K562 (cell line): ENCODE measurements at regions not wholly inside any gene's neighbourhood (a gene's known extent, or its start where the extent isn't known, plus 50 kb on each side); places are given as distances from the start of the nearest gene placed in this dataset.

Experiments used
- ATAC-seq: fragments of 200-7000 bp; cut with Tn5 transposase; 3 replicates; pipeline ENCODE4 v1.9.1; 2020; ENCODE audit warnings: moderate library complexity
- BruUV-seq: library from RNA; stranded (reverse); fragments of 400-500 nt; replicated peaks from 2 replicates; lab custom pipeline; 2021; lab: Mats Ljungman, UMichigan
- CTCF ChIA-PET: fragments of 300-600 bp; formaldehyde crosslinking; extraction: SDS; loops from one replicate; lab custom pipeline; 2021; ENCODE audit warnings: low intra/inter-chr PET ratio; lab: Yijun Ruan, JAX
- POLR2A ChIA-PET: fragments of 300-600, 350-650 bp; sonication (Branson Sonifier 250); formaldehyde crosslinking; extraction: SDS; loops from one replicate; lab custom pipeline; 2021; ENCODE audit warnings: antibody characterized with exemption, inconsistent platforms; lab: Yijun Ruan, JAX
- DNase-seq, 4 experiments: peaks; one replicate each; pipeline versions ENCODE4 v3.0.0 to v3.0.0-alpha.2; 2011 to 2018; ENCODE audit warnings: low spot score in 3 of 4, mixed read lengths in 3 of 4; ENCODE audit errors: extremely low read depth in 1 of 4
- FAIRE-seq: peaks from 2 replicates; lab custom pipeline; 2011; peaks lifted over from hg19 to GRCh38; lab: Jason Lieb, UNC
- H2AFZ ChIP-seq: 2 replicates; pipeline ENCODE4 v1.6.0; 2011; ENCODE audit warnings: low read depth, low read length, control low read depth, inconsistent platforms
- H3K27ac ChIP-seq: fragments of 200-600 bp; 3 replicates; pipeline ENCODE4 v1.8.0; 2011; ENCODE audit warnings: low read depth, mild to moderate bottlenecking, control low read depth, inconsistent platforms, low read length, moderate library complexity, mixed read lengths; ENCODE audit errors: extremely low read depth
- H3K27me3 ChIP-seq, 2 experiments: fragments of 300-600 bp in 1 of 2; 2 replicates in 1 of 2; 3 replicates in 1 of 2; pipeline versions ENCODE4 v1.6.0 to v1.8.0; 2011; ENCODE audit warnings: inconsistent platforms in 2 of 2, low read length in 2 of 2, mild to moderate bottlenecking in 1 of 2, mixed read lengths in 1 of 2, moderate library complexity in 1 of 2; ENCODE audit not compliant: control insufficient read depth in 2 of 2, insufficient read depth in 2 of 2
- H3K36me3 ChIP-seq: fragments of 300-600 bp; 3 replicates; pipeline ENCODE4 v1.8.0; 2011; ENCODE audit warnings: mild to moderate bottlenecking, low read length, inconsistent platforms; ENCODE audit not compliant: control insufficient read depth, insufficient read depth
- H3K4me1 ChIP-seq, 2 experiments: fragments of 200-600 bp in 1 of 2; replicated peaks in 1 of 2; 2 replicates in 1 of 2; 3 replicates in 1 of 2; pipeline versions ENCODE4 v1.5.1 to v1.8.0; 2011; ENCODE audit warnings: inconsistent platforms in 2 of 2, low read length in 2 of 2, mild to moderate bottlenecking in 1 of 2, mixed read lengths in 1 of 2, moderate library complexity in 1 of 2; ENCODE audit not compliant: control insufficient read depth in 2 of 2, insufficient read depth in 2 of 2
- H3K4me2 ChIP-seq: 2 replicates; pipeline ENCODE4 v1.6.1; 2011; ENCODE audit warnings: low read length, control low read depth, inconsistent platforms, mixed read lengths; ENCODE audit not compliant: insufficient read depth
- H3K4me3 ChIP-seq: fragments of 200-600 bp; sonication (generic), shearing (Covaris generic); 2 replicates; pipeline ENCODE4 v1.5.1; 2016; ENCODE audit warnings: control low read depth, inconsistent platforms
- H3K79me2 ChIP-seq: fragments of 200-600 bp; 3 replicates; pipeline ENCODE4 v1.8.0; 2011; ENCODE audit warnings: low read length, inconsistent platforms; ENCODE audit not compliant: control insufficient read depth, insufficient read depth
- H3K9ac ChIP-seq, 2 experiments: 2 replicates each; pipeline versions ENCODE4 v1.6.0 to v1.6.1; 2011; ENCODE audit warnings: low read depth in 2 of 2, low read length in 2 of 2, control low read depth in 1 of 2, inconsistent platforms in 1 of 2, mild to moderate bottlenecking in 1 of 2, mixed read lengths in 1 of 2; ENCODE audit not compliant: insufficient read depth in 1 of 2
- H3K9me1 ChIP-seq: one replicate; pipeline ENCODE4 v1.6.0; 2011; ENCODE audit warnings: inconsistent platforms, mild to moderate bottlenecking, low read length, moderate library complexity; ENCODE audit not compliant: control insufficient read depth, insufficient read depth
- H3K9me3 ChIP-seq: replicated peaks from 2 replicates; pipeline ENCODE4 v1.5.1; 2011; ENCODE audit warnings: low read depth, low read length, inconsistent platforms; ENCODE audit not compliant: control insufficient read depth, insufficient read depth
- H4K20me1 ChIP-seq: replicated peaks from 2 replicates; pipeline ENCODE4 v1.6.1; 2011; ENCODE audit warnings: low read length, inconsistent platforms, mixed read lengths; ENCODE audit not compliant: control insufficient read depth, insufficient read depth
- RNF2 ChIP-seq: sonication (generic); IDR thresholded peaks from 2 replicates; pipeline ENCODE4 v1.6.1; 2016
- SLC30A9 ChIP-seq: fragments of 250-450 bp; sonication (Bioruptor Pico); IDR thresholded peaks from 2 replicates; pipeline ENCODE4 v1.8.0; 2022; ENCODE audit warnings: mild to moderate bottlenecking, moderate library complexity
- SMC3 ChIP-seq: conservative IDR thresholded peaks from 2 replicates; pipeline ENCODE4 v1.6.1; 2011; ENCODE audit warnings: low read depth, low read length, improper control_type of control experiment; ENCODE audit not compliant: insufficient read depth
- TFAM ChIP-seq: fragments of 250-450 bp; sonication (Bioruptor Pico); conservative IDR thresholded peaks from 2 replicates; pipeline ENCODE4 v1.5.0; 2021; ENCODE audit warnings: mild to moderate bottlenecking, moderate library complexity
- ZC3H4 ChIP-seq: sonication (generic); formaldehyde crosslinking; IDR thresholded peaks from 2 replicates; pipeline ENCODE4 v1.9.0; 2021; ENCODE audit warnings: missing genetic modification reagents, borderline replicate concordance
- WGBS: fragments of 100-300 bp; shearing (Covaris generic); methylation state at CpG from one replicate; pipeline ENCODE4 v1.1.6; 2016; ENCODE audit warnings: low coverage, mixed read lengths; ENCODE audit not compliant: insufficient coverage; ENCODE audit errors: missing lambda C conversion rate; 5-methylcytosine and 5-hydroxymethylcytosine counted together
- in situ Hi-C: fragments of 300-500 bp; cut with MboI; formaldehyde crosslinking; loops from 4 replicates; pipeline ENCODE4 v1.15.0; 2018; ENCODE audit warnings: inconsistent platforms, mixed read lengths
- intact Hi-C: fragments of 100-400 bp; cut with micrococcal nuclease; formaldehyde crosslinking; loops from 2 replicates; pipeline ENCODE4 v1.14.2; 2022
- TF ChIP-seq, protein P1 (sequence below), 2 experiments: fragments of 450-650 bp; conservative IDR thresholded peaks; 2 replicates each; pipeline ENCODE4 v1.6.1; 2017; ENCODE audit warnings: mild to moderate bottlenecking in 2 of 2, moderate library complexity in 2 of 2
- TF ChIP-seq, protein P2 (sequence below), 2 experiments: fragments of 450-650 bp in 1 of 2; sonication (generic) in 1 of 2; formaldehyde crosslinking in 1 of 2; IDR thresholded peaks in 1 of 2; conservative IDR thresholded peaks in 1 of 2; 2 replicates each; pipeline versions ENCODE4 v1.6.1 to v1.8.1; 2016 to 2023; ENCODE audit warnings: mild to moderate bottlenecking in 2 of 2, moderate library complexity in 2 of 2, inconsistent platforms in 1 of 2, missing genetic modification reagents in 1 of 2
- TF ChIP-seq, protein P3 (sequence below): sonication (generic); formaldehyde crosslinking; IDR thresholded peaks from 2 replicates; pipeline ENCODE4 v1.8.0; 2023; ENCODE audit warnings: missing genetic modification reagents, mild to moderate bottlenecking, borderline replicate concordance
- TF ChIP-seq, protein P4 (sequence below), 2 experiments: IDR thresholded peaks in 1 of 2; conservative IDR thresholded peaks in 1 of 2; 2 replicates each; pipeline ENCODE4 v1.6.1; 2016; ENCODE audit warnings: low read depth in 2 of 2, mild to moderate bottlenecking in 1 of 2, missing compliant biosample characterization in 1 of 2, missing genetic modification characterization in 1 of 2, moderate library complexity in 1 of 2

DNA sequence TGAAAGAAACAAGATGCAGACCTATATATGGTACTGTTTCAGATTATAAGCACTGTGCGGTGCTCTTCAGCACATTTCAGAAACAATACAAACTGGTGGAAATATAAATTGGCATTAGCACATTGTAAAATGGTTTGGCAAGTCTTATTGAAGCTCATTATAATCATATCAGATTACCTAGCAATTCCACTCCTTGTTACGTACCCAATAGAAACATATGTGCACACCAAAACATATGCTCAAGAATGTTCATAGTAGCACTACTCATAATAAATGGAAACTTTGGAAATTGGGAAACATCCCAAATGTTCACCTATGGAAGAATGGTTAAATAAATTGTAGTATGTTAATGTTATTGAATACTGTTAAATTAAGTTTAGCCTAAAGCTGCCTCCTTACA, 54.9 kb upstream of the PLEKHG1 start (continued):
- TF ChIP-seq, protein P1, sequence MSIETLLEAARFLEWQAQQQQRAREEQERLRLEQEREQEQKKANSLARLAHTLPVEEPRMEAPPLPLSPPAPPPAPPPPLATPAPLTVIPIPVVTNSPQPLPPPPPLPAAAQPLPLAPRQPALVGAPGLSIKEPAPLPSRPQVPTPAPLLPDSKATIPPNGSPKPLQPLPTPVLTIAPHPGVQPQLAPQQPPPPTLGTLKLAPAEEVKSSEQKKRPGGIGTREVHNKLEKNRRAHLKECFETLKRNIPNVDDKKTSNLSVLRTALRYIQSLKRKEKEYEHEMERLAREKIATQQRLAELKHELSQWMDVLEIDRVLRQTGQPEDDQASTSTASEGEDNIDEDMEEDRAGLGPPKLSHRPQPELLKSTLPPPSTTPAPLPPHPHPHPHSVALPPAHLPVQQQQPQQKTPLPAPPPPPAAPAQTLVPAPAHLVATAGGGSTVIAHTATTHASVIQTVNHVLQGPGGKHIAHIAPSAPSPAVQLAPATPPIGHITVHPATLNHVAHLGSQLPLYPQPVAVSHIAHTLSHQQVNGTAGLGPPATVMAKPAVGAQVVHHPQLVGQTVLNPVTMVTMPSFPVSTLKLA (conservative IDR thresholded peaks at IDR 0.05): no peak

DNA sequence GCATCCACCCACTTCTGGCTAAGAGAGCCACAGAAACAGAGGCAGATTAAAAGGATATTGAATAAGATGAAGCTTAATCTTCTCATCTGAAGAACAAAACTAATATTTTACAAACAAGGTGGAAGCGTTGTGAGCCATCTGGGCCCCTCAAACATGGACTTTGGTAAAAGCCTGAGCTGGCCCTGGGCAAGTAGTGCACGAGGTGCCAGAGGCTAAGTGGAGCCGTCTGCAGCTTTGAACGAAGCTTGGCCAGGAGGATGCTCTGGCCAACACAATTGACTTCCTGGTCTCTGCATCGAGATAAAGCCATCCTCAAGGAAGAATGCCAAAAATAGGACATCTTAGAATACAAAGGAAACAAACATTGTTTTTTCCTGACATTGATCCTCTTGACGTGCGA, 53.2 kb upstream of the PLEKHG1 start:
- POLR2A ChIA-PET: interaction anchor here (0.6 to 1.4 kb wide), 3 partner anchors 9 to 466 kb away, joined by 3 read pairs; no protein-coding TSS in a partner anchor
- CTCF ChIA-PET: no interaction called here
- DNase-seq: no peak

More for the DNA sequence above, 53.2 kb upstream of the PLEKHG1 start:
- Histone ChIP-seq H3K4me3 (no peak overlapping the region), H3K9me1 (no peaks in the 10 kb centered on the region), H3K4me2 (no peak overlapping the region), H3K79me2 (no peaks in the 10 kb centered on the region), H3K27ac (no peak overlapping the region), H3K9ac (no peak overlapping the region), H3K9me3 (no peaks in the 10 kb centered on the region), H3K36me3 (no peaks in the 10 kb centered on the region), H3K4me1 (no peaks in the 10 kb centered on the region), H2AFZ (no peak overlapping the region), H4K20me1 (no peaks in the 10 kb centered on the region), H3K27me3 (peaks cover 22 to 36% of the 10 kb centered on the region in 2 experiments)
- TF ChIP-seq SLC30A9: no peak
- no peak for TF ChIP-seq ZC3H4 (CRISPR knock-in tag)
- TF ChIP-seq, protein P2, sequence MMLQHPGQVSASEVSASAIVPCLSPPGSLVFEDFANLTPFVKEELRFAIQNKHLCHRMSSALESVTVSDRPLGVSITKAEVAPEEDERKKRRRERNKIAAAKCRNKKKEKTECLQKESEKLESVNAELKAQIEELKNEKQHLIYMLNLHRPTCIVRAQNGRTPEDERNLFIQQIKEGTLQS (IDR thresholded peaks at IDR 0.05): no peak
- TF ChIP-seq, protein P2 (CRISPR knock-in tag; conservative IDR thresholded peaks at IDR 0.05): no peak
- TF ChIP-seq, protein P3, sequence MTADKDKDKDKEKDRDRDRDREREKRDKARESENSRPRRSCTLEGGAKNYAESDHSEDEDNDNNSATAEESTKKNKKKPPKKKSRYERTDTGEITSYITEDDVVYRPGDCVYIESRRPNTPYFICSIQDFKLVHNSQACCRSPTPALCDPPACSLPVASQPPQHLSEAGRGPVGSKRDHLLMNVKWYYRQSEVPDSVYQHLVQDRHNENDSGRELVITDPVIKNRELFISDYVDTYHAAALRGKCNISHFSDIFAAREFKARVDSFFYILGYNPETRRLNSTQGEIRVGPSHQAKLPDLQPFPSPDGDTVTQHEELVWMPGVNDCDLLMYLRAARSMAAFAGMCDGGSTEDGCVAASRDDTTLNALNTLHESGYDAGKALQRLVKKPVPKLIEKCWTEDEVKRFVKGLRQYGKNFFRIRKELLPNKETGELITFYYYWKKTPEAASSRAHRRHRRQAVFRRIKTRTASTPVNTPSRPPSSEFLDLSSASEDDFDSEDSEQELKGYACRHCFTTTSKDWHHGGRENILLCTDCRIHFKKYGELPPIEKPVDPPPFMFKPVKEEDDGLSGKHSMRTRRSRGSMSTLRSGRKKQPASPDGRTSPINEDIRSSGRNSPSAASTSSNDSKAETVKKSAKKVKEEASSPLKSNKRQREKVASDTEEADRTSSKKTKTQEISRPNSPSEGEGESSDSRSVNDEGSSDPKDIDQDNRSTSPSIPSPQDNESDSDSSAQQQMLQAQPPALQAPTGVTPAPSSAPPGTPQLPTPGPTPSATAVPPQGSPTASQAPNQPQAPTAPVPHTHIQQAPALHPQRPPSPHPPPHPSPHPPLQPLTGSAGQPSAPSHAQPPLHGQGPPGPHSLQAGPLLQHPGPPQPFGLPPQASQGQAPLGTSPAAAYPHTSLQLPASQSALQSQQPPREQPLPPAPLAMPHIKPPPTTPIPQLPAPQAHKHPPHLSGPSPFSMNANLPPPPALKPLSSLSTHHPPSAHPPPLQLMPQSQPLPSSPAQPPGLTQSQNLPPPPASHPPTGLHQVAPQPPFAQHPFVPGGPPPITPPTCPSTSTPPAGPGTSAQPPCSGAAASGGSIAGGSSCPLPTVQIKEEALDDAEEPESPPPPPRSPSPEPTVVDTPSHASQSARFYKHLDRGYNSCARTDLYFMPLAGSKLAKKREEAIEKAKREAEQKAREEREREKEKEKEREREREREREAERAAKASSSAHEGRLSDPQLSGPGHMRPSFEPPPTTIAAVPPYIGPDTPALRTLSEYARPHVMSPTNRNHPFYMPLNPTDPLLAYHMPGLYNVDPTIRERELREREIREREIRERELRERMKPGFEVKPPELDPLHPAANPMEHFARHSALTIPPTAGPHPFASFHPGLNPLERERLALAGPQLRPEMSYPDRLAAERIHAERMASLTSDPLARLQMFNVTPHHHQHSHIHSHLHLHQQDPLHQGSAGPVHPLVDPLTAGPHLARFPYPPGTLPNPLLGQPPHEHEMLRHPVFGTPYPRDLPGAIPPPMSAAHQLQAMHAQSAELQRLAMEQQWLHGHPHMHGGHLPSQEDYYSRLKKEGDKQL (CRISPR knock-in tag): no peak
- TF ChIP-seq, protein P4, sequence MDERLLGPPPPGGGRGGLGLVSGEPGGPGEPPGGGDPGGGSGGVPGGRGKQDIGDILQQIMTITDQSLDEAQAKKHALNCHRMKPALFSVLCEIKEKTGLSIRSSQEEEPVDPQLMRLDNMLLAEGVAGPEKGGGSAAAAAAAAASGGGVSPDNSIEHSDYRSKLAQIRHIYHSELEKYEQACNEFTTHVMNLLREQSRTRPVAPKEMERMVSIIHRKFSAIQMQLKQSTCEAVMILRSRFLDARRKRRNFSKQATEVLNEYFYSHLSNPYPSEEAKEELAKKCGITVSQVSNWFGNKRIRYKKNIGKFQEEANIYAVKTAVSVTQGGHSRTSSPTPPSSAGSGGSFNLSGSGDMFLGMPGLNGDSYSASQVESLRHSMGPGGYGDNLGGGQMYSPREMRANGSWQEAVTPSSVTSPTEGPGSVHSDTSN (CRISPR knock-in tag; IDR thresholded peaks at IDR 0.05; ENCODE audit: low read depth): no peak
- TF ChIP-seq, protein P4 (tag; conservative IDR thresholded peaks at IDR 0.05; ENCODE audit: low read depth): no peak
- no peak for TF ChIP-seq RNF2
- no peak for TF ChIP-seq TFAM
- no peak for TF ChIP-seq SMC3
- under 1% methylated on average over 7 of the region's 7 CpGs for WGBS
- ATAC-seq (no peak), FAIRE-seq (no peak)
- intact Hi-C loops (no loop called here), in situ Hi-C loops (no loop called here)
- no TSS peak for BruUV-seq
